GM19239 (cell line): ENCODE measurements at regions not wholly inside any gene's neighbourhood (a gene's known extent, or its start where the extent isn't known, plus 50 kb on each side); places are given as distances from the start of the nearest gene placed in this dataset.
"Not testable (repeated sequence)": the region's sequence is repeated elsewhere in the genome, so short reads cannot be mapped to it uniquely, and the experiment has no call there.

Experiments used
- DNase-seq: peaks from one replicate; pipeline ENCODE4 v3.0.0; 2011; ENCODE audit warnings: low spot score; ENCODE audit not compliant: insufficient read length
- FAIRE-seq: peaks from 2 replicates; lab custom pipeline; 2011; peaks lifted over from hg19 to GRCh38; lab: Jason Lieb, UNC

- DNase-seq (no peak), FAIRE-seq (no peak)
Measured at GRCh38 chr20:12111431-12112088, 193.9 kb downstream of the BTBD3 start.

- FAIRE-seq (no peak), DNase-seq (no peak)
Measured at GRCh38 chr20:12112089-12112474, 194.4 kb downstream of the BTBD3 start.

- DNase-seq (no peak), FAIRE-seq (no peak)
Measured at GRCh38 chr20:12112665-12113064, 195.0 kb downstream of the BTBD3 start.

DNA sequence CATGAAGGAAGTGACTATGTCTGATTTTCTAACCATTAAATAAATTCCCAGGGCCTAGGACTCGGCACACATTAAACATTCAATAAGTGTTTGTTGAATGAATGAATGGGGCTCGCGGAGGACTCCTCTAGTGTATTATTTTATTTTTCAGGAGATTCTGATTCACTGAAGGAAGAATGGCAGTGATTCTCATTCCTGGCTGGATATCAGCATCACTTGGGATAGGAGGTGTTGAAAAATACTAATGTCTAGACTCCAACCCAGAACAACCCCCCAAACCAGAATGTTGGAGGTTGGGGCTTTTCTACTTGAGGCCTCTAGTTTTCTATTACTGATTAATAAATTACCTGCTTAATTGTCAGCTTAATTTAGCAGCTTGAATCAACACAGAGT lies 195.4 kb downstream of the BTBD3 start:
- DNase-seq (no peak), FAIRE-seq (no peak)

DNA sequence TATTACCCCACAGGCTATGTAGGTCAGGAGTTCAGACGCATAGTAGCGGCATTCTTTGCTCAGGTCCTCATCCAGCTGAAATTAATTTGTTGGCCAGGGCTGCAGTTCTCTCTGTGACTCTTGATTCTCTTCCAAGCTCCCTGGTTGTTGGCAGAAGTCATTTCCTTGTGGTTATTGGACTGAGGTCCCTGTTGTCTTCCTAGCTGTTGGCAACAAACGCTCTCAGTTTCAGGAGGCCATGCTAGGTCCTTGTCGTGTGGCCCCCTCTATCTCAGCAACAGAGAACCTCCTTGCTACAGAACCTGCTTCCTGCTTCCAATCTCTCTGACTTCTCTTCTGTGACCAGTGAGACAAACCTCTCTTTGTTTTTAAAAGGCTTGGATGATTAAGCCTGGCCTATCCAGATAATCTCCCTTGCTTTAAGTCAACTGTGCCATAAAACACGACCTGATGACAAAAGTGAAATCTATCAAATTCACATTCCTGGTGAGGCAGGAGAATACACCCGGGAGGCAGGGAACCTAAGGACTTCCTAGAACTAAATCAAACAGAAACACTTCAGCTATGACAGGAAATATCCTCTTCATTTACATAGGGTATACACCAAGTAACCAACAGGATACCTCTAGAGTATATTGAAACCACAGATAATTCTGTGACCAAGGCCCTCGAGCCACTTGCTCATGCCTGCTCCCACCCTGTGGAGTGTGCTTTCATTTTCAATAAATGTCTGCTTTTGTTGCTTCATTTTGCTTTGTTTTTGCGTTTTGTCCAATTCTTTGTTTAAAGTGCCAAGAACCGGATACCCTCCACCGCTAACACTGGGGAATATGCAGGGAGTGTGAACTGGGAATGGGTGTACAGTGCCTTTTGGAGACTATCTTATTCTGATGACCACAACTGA lies 196.0 kb downstream of the BTBD3 start:
- FAIRE-seq (no peak), DNase-seq (no peak)

DNA sequence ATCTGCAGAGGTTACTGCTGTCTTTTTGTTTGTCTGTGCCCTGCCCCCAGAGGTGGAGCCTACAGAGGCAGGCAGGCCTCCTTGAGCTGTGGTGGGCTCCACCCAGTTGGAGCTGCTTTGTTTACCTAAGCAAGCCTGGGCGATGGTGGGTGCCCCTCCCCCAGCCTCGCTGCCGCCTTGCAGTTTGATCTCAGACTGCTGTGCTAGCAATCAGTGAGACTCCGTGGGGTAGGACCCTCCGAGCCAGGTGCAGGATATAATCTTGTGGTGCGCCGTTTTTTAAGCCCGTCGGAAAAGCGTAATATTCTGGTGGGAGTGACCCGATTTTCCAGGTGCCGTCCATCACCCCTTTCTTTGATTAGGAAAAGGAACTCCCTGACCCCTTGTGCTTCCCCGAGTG lies 211.4 kb downstream of the BTBD3 start:
- not testable (repeated sequence) for FAIRE-seq, DNase-seq

DNA sequence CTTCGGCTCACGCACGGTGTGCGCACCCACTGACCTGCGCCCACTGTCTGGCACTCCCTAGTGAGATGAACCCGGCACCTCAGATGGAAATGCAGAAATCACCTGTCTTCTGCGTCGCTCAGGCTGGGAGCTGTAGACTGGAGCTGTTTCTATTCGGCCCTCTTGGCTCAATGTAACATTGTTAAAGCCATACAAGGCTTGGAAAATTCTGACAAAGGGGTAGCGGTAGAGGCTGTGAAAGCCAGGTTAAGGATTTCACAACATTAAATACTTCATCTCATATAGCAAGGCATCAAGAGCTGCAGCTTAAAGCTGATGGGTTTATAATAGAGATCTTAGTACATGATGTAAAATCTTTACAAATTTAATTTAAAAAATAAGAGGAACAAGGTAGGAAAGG lies 211.8 kb downstream of the BTBD3 start:
- DNase-seq, FAIRE-seq: not testable (repeated sequence)

DNA sequence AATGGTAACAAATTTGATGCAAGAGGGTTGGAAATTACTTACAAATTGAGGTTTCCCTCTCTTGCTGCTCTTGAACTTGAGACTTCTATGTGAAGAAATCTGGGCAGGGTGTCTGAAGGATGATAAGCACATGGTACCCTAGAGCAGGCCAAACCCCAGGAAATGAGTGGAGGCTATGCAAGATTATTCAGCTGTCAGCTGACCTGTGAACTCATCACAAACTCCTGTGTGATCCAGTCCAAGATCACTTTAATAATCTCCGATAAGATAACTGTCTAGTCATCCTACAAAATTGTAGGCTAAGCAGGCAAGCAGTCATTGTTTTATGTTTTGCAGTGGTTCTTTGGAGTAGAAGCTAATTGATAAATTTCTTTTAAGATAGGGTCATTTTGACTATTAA lies 213.1 kb downstream of the BTBD3 start:
- FAIRE-seq = no peak

GRCh38 chr20:12133553-12133952 lies 215.9 kb downstream of the BTBD3 start:
- FAIRE-seq (no peak), DNase-seq (no peak)

More for the DNA sequence above, 213.1 kb downstream of the BTBD3 start:
- DNase-seq = no peak

DNA sequence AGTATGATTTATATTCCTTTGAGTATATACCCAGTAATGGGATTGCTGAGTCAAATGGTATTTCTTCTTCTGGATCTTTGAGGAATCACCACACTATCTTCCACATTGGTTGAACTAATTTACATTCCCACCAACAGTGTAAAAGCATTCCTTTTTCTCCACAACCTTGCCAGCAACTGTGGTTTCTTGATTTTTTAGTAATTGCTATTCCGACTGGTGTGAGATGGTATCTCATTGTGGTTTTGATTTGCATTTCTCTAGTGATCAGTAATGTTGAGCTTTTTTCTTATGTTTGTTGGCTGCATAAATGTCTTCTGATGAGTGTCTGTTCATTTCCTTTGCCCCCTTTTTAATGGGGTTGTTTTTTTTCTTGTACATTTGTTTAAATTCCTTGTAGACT lies 228.3 kb downstream of the BTBD3 start:
- DNase-seq, FAIRE-seq: not testable (repeated sequence)

DNA sequence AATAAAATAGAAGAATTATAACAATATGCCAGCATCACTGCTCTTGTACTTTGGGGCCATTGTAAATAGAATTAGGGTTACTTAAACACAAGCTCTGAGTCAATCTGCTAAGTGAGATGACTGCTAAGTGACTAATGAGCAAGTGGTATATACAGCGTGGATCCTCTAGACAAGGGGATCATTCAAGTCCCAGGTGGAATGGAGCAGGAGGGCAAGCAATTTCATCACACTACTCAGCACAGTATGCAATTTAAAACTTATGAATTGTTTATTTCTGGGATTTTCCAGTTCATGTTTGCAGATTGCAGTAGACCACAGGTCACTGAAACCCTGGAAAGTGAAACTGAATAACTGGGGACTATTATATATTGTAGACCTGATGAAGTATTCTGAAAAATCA lies 235.3 kb downstream of the BTBD3 start:
- FAIRE-seq (no peak), DNase-seq (no peak)

DNA sequence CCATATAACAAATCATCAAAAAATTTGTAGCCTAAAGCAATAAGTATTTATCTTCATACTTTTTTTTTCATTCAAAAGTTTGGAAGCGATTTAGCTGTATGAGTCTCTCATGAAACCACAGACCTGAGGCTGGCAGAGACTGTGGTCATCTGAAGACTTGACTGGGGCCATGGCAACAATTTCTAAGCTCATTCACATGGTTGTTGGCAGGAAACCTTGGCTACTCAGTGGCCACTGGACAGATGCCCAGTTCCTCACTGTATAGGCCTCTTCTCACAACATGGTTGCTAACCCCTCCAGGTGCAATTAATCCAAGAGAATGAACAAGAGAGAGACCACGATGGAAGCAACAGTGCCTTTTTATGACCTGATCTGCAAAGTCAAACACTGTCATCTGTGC lies 235.9 kb downstream of the BTBD3 start:
- no peak for FAIRE-seq
- no peak for DNase-seq

DNA sequence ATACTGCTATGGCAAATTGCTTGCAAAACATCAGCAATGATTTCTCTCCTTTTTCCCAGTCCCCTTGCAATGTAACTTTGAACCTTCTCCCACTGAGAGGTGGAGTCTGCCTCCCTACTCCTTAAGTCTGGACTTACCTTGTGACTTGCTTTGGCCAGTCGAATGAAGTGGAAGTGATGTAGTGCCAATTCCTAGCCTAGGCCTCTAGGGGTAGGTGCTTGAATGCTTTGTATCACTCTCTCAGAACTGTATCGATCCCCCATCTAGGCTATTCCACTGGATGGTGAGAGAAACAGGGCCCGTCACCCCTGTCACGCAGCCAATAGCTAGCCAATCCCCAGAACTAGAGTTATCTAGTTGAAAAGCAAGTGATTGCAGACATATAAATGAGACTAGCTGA lies 238.6 kb downstream of the BTBD3 start:
- no peak for FAIRE-seq
- DNase-seq = no peak

- no peak for DNase-seq
- FAIRE-seq = no peak
Measured at GRCh38 chr20:12159261-12159660, 241.6 kb downstream of the BTBD3 start.

DNA sequence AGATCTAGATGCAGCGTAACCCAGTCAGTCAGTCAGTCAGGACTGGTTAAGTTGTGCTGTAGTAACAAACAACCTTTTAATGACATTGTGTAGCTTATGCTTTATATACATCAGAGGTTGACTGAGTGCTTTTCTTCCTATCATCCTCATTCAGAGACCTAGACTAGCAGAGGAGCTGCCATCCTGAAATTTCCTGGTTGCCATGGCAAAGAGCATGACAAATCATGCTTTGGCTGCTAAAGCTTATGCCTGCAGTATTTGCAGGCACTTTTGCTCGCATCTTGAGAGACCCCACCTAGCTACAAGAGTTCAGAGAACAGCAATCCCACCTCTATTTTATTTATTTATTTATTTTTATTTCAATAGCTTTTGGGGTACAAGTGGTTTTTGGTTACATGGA lies 244.0 kb downstream of the BTBD3 start:
- DNase-seq (no peak), FAIRE-seq (no peak)

GRCh38 chr20:12166053-12166717 lies 248.5 kb downstream of the BTBD3 start:
- DNase-seq = no peak
- no peak for FAIRE-seq

- DNase-seq (no peak), FAIRE-seq (no peak)
Measured at GRCh38 chr20:12170406-12170805, 252.7 kb downstream of the BTBD3 start.

DNA sequence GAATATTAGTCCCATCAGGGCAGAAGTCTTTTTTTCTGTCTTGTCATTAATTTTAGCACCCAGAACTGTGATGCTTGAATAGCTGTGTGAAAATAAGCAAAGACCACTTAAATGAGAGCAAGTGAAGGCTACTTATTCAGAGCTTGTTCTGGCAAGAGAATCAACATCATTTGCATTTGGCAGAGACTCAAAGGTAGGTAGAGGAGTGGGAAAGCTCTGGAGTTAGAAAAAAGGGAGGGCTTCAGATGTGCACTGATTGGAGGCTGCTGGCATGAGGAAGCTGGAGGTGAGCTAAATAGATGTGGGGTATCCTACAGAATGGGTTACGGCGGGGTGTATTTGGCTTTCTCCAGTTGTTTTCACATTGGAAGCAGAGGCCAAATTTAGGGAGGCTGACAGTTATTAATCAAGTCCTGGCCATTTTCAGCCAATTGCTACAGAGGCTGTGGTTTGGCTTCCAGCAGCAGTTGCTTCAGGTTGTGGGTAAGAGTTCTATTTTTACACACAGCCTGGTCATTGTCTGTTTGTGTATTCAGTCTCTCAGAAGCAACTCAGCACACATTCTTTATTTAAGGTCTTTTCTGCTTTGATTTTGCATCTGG lies 254.3 kb downstream of the BTBD3 start:
- DNase-seq = no peak
- FAIRE-seq = no peak

- no peak for DNase-seq
- FAIRE-seq = no peak
Measured at GRCh38 chr20:12173347-12174012, 255.8 kb downstream of the BTBD3 start.

GRCh38 chr20:12175538-12175937 lies 257.8 kb downstream of the BTBD3 start:
- no peak for FAIRE-seq
- no peak for DNase-seq
